Astrocyte (in vitro differentiated cells and primary cell): ENCODE measurements at regions not wholly inside any gene's neighbourhood (a gene's known extent, or its start where the extent isn't known, plus 50 kb on each side); places are given as distances from the start of the nearest gene placed in this dataset.

Source experiments
- DNase-seq: peaks from one replicate; pipeline ENCODE4 v3.0.0-alpha.2; 2010; ENCODE audit warnings: low read depth
- FAIRE-seq: peaks from 2 replicates; lab custom pipeline; 2011; peaks lifted over from hg19 to GRCh38; lab: Jason Lieb, UNC
- H2AFZ ChIP-seq: 2 replicates; pipeline ENCODE4 v1.6.0; 2012; ENCODE audit warnings: low read depth, low read length, inconsistent platforms
- H3K27ac ChIP-seq: 2 replicates; pipeline ENCODE4 v1.5.1; 2011; ENCODE audit warnings: low read depth, low read length, inconsistent platforms
- H3K27me3 ChIP-seq: 2 replicates; pipeline ENCODE4 v1.6.0; 2011; ENCODE audit warnings: low read length, inconsistent platforms; ENCODE audit not compliant: insufficient read depth
- H3K36me3 ChIP-seq: 2 replicates; pipeline ENCODE4 v1.5.1; 2011; ENCODE audit warnings: low read length, inconsistent platforms; ENCODE audit not compliant: insufficient read depth
- H3K4me1 ChIP-seq: 2 replicates; pipeline ENCODE4 v1.5.1; 2011; ENCODE audit warnings: low read length, inconsistent platforms; ENCODE audit not compliant: insufficient read depth
- H3K4me2 ChIP-seq: 2 replicates; pipeline ENCODE4 v1.6.0; 2012; ENCODE audit warnings: low read length, inconsistent platforms
- H3K4me3 ChIP-seq: 2 replicates; pipeline ENCODE4 v1.5.1; 2011; ENCODE audit warnings: low read depth, mild to moderate bottlenecking, low read length, inconsistent platforms; ENCODE audit not compliant: insufficient read depth
- H3K79me2 ChIP-seq: 2 replicates; pipeline ENCODE4 v1.6.0; 2012; ENCODE audit warnings: mild to moderate bottlenecking, low read length, inconsistent platforms; ENCODE audit not compliant: insufficient read depth
- H3K9ac ChIP-seq: 2 replicates; pipeline ENCODE4 v1.6.0; 2012; ENCODE audit warnings: mild to moderate bottlenecking, low read length, inconsistent platforms
- H3K9me3 ChIP-seq: 2 replicates; pipeline ENCODE4 v1.5.1; 2012; ENCODE audit warnings: low read depth, mild to moderate bottlenecking, low read length, inconsistent platforms; ENCODE audit not compliant: insufficient read depth
- H4K20me1 ChIP-seq: 2 replicates; pipeline ENCODE4 v1.6.0; 2012; ENCODE audit warnings: low read length, inconsistent platforms; ENCODE audit not compliant: insufficient read depth
- H3K27ac Mint-ChIP-seq: one replicate; pipeline ENCODE4 v1.8.0; 2021; ENCODE audit warnings: mild to moderate bottlenecking, mixed read lengths; ENCODE audit not compliant: unreplicated experiment
- H3K27me3 Mint-ChIP-seq: one replicate; pipeline ENCODE4 v1.8.0; 2021; ENCODE audit warnings: low read depth, mixed read lengths; ENCODE audit not compliant: unreplicated experiment
- H3K36me3 Mint-ChIP-seq: one replicate; pipeline ENCODE4 v1.8.0; 2021; ENCODE audit warnings: low read depth, mixed read lengths; ENCODE audit not compliant: unreplicated experiment
- H3K4me1 Mint-ChIP-seq: one replicate; pipeline ENCODE4 v1.8.0; 2021; ENCODE audit warnings: low read depth, mixed read lengths; ENCODE audit not compliant: unreplicated experiment
- H3K4me3 Mint-ChIP-seq: one replicate; pipeline ENCODE4 v1.8.0; 2021; ENCODE audit warnings: mild to moderate bottlenecking, moderate library complexity, mixed read lengths; ENCODE audit not compliant: unreplicated experiment
- H3K9me3 Mint-ChIP-seq: one replicate; pipeline ENCODE4 v1.8.0; 2021; ENCODE audit warnings: mild to moderate bottlenecking, mixed read lengths; ENCODE audit not compliant: unreplicated experiment
- EZH2 ChIP-seq: IDR thresholded peaks from 2 replicates; pipeline ENCODE4 v1.6.1; 2012; ENCODE audit warnings: mild to moderate bottlenecking, low read length, inconsistent platforms; ENCODE audit not compliant: insufficient read depth
- TF ChIP-seq, protein P1 (sequence below): IDR thresholded peaks from 2 replicates; pipeline ENCODE4 v1.5.1; 2011; ENCODE audit warnings: low read depth, mild to moderate bottlenecking, inconsistent platforms, low read length, moderate library complexity; ENCODE audit not compliant: insufficient read depth

DNA sequence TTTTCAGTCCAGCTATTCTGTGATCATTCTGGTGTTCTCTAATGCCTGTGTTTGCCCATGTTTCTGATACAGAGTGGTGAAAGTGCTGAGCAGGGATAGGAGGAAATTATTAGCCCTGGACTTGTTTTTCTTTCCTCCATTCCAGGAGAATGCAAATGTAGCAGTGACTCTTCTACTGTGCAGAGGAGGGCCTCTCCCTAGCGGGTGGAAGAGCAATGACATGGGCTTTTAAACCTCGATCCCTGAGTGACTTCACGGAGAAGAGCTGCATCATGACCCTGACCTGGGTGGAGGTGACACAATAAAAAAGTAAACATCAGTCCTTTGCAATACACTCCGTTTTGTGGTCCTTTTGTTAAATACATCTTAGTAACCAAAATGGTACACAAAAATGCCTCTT, 68.0 kb upstream of the NETO1 start:
- H3K4me2 ChIP-seq, result no peak overlapping the region
- Mint-ChIP-seq H3K4me1 (no peaks in the 10 kb centered on the region), H3K4me3 (no peak overlapping the region), H3K36me3 (no peaks in the 10 kb centered on the region), H3K27me3 (peaks cover 6% of the 10 kb centered on the region), H3K27ac (no peak overlapping the region), H3K9me3 (no peaks in the 10 kb centered on the region)
- no peak for FAIRE-seq
- H3K27ac ChIP-seq, result no peak overlapping the region
- H4K20me1 ChIP-seq, result no peaks in the 10 kb centered on the region
- H2AFZ ChIP-seq, result no peak overlapping the region
- no peaks in the 10 kb centered on the region for H3K36me3 ChIP-seq
- no peaks in the 10 kb centered on the region for H3K4me1 ChIP-seq
- DNase-seq, result no peak
- no peak for TF ChIP-seq EZH2
- TF ChIP-seq, protein P1, sequence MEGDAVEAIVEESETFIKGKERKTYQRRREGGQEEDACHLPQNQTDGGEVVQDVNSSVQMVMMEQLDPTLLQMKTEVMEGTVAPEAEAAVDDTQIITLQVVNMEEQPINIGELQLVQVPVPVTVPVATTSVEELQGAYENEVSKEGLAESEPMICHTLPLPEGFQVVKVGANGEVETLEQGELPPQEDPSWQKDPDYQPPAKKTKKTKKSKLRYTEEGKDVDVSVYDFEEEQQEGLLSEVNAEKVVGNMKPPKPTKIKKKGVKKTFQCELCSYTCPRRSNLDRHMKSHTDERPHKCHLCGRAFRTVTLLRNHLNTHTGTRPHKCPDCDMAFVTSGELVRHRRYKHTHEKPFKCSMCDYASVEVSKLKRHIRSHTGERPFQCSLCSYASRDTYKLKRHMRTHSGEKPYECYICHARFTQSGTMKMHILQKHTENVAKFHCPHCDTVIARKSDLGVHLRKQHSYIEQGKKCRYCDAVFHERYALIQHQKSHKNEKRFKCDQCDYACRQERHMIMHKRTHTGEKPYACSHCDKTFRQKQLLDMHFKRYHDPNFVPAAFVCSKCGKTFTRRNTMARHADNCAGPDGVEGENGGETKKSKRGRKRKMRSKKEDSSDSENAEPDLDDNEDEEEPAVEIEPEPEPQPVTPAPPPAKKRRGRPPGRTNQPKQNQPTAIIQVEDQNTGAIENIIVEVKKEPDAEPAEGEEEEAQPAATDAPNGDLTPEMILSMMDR, result no peak
- H3K9ac ChIP-seq, result no peak overlapping the region
- H3K4me3 ChIP-seq, result no peak overlapping the region
- no peaks in the 10 kb centered on the region for H3K9me3 ChIP-seq
- no peaks in the 10 kb centered on the region for H3K27me3 ChIP-seq
- H3K79me2 ChIP-seq, result no peaks in the 10 kb centered on the region

DNA sequence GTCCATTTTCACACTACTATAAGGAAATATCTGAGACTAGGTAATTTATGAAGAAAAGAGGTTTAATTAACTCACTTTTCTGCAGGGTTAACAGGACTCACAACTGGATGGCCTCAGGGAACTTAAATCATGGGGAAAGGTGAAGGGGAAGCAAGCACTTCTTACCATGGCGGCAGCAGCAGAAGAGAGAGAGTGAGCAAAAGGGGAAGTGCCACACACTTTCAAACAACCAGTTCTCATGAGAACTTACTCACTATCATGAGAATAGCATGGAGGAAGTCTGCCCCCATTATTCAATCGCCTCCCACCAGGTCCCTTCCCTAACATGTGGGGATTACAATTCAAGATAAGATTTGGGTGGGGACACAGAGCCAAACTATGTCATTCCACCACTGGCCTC, 55.1 kb upstream of the NETO1 start:
- Histone ChIP-seq H3K4me3 (no peak overlapping the region), H3K36me3 (no peaks in the 10 kb centered on the region), H3K27me3 (no peaks in the 10 kb centered on the region), H3K4me1 (no peaks in the 10 kb centered on the region), H2AFZ (no peak overlapping the region), H3K9me3 (no peaks in the 10 kb centered on the region), H3K4me2 (no peak overlapping the region), H4K20me1 (no peaks in the 10 kb centered on the region), H3K27ac (no peak overlapping the region), H3K9ac (no peak overlapping the region), H3K79me2 (no peaks in the 10 kb centered on the region)
- DNase-seq, result no peak
- no peak overlapping the region for H3K4me3 Mint-ChIP-seq
- TF ChIP-seq, protein P1, result no peak
- TF ChIP-seq EZH2, result no peak
- peaks cover 2% of the 10 kb centered on the region for H3K9me3 Mint-ChIP-seq
- H3K4me1 Mint-ChIP-seq, result no peaks in the 10 kb centered on the region
- FAIRE-seq, result no peak
- peaks cover 2% of the 10 kb centered on the region for H3K27me3 Mint-ChIP-seq
- H3K36me3 Mint-ChIP-seq, result no peaks in the 10 kb centered on the region
- H3K27ac Mint-ChIP-seq, result no peak overlapping the region
